SK-N-MC (cell line): ENCODE measurements at regions not wholly inside any gene's neighbourhood (a gene's known extent, or its start where the extent isn't known, plus 50 kb on each side); places are given as distances from the start of the nearest gene placed in this dataset.

Experiments used
- EZH2 ChIP-seq: fragments of 200-600 bp; sonication (generic); IDR thresholded peaks from one replicate; pipeline ENCODE4 v1.6.1; 2017; ENCODE audit warnings: antibody characterized with exemption
- FOXP2 ChIP-seq: optimal IDR thresholded peaks from 2 replicates; pipeline ENCODE3; 2011; ENCODE audit warnings: mild to moderate bottlenecking, moderate library complexity; ENCODE audit not compliant: insufficient read depth; ENCODE audit errors: extremely low read length, control extremely low read depth
- POLR2AphosphoS5 ChIP-seq: IDR thresholded peaks from 2 replicates; pipeline ENCODE4 v1.6.1; 2012; ENCODE audit warnings: mild to moderate bottlenecking, low read depth, low read length, borderline replicate concordance

GRCh38 chr19:5237939-5238480, 102.6 kb downstream of the PTPRS start:
- TF ChIP-seq EZH2 (no peak), POLR2AphosphoS5 (no peak), FOXP2 (no peak)
